GM12878 (cell line): ENCODE measurements at regions not wholly inside any gene's neighbourhood (a gene's known extent, or its start where the extent isn't known, plus 50 kb on each side); places are given as distances from the start of the nearest gene placed in this dataset.

Experiments
- ATAC-seq: fragments of 200-7000 bp; cut with Tn5 transposase; 3 replicates; pipeline ENCODE4 v1.9.1; 2020; ENCODE audit warnings: mild to moderate bottlenecking, moderate library complexity
- BruUV-seq: library from RNA; stranded (reverse); fragments of 400-500 nt; replicated peaks from 2 replicates; lab custom pipeline; 2021; lab: Mats Ljungman, UMichigan
- CTCF ChIA-PET: fragments of 300-600 bp; sonication (Branson Sonifier 250); formaldehyde crosslinking; extraction: SDS; loops from one replicate; lab custom pipeline; 2021; ENCODE audit warnings: inconsistent platforms; lab: Yijun Ruan, JAX
- POLR2A ChIA-PET: fragments of 350-600 bp; formaldehyde crosslinking; extraction: SDS; loops from one replicate; lab custom pipeline; 2021; ENCODE audit warnings: inconsistent platforms; lab: Charles Lee
- RAD21 ChIA-PET: fragments of 300-600 bp; sonication (Branson Sonifier 250); formaldehyde crosslinking; loops from one replicate; lab custom pipeline; 2023; ENCODE audit warnings: antibody characterized with exemption; ENCODE audit not compliant: unreplicated experiment; lab: Charles Lee
- SMC1A ChIA-PET: fragments of 300-600 bp; sonication (Branson Sonifier 250); formaldehyde crosslinking; loops from one replicate; lab custom pipeline; 2023; ENCODE audit not compliant: unreplicated experiment, uncharacterized antibody; lab: Charles Lee
- DNase-seq: peaks from one replicate; pipeline ENCODE4 v3.0.0-alpha.2; 2011; ENCODE audit warnings: low read depth, low spot score
- FAIRE-seq: peaks from 3 replicates; lab custom pipeline; 2011; peaks lifted over from hg19 to GRCh38; lab: Jason Lieb, UNC
- H2AFZ ChIP-seq: 2 replicates; pipeline ENCODE4 v1.6.0; 2011; ENCODE audit warnings: low read depth, low read length, control low read depth; ENCODE audit not compliant: control insufficient read depth
- H3K27ac ChIP-seq: 2 replicates; pipeline ENCODE4 v1.5.1; 2011; ENCODE audit warnings: control low read depth; ENCODE audit not compliant: control insufficient read depth, insufficient read depth
- H3K27me3 ChIP-seq, 2 experiments: replicated peaks in 1 of 2; 2 replicates each; pipeline versions ENCODE4 v1.6.0 to v1.6.1; 2011; ENCODE audit warnings: low read length in 1 of 2; ENCODE audit not compliant: control insufficient read depth in 2 of 2, insufficient read depth in 2 of 2
- H3K36me3 ChIP-seq, 2 experiments: 2 replicates each; pipeline ENCODE4 v1.5.1; 2011; ENCODE audit warnings: low read length in 1 of 2; ENCODE audit not compliant: control insufficient read depth in 2 of 2, insufficient read depth in 2 of 2
- H3K4me1 ChIP-seq: 2 replicates; pipeline ENCODE4 v1.6.1; 2011; ENCODE audit warnings: mild to moderate bottlenecking, low read length, moderate library complexity, mixed read lengths; ENCODE audit not compliant: control insufficient read depth, insufficient read depth
- H3K4me2 ChIP-seq: 2 replicates; pipeline ENCODE4 v1.6.0; 2011; ENCODE audit warnings: control low read depth; ENCODE audit not compliant: control insufficient read depth, insufficient read depth
- H3K4me3 ChIP-seq: fragments of 200-600 bp; sonication (generic); 2 replicates; pipeline ENCODE4 v1.5.1; 2016
- H3K79me2 ChIP-seq: 2 replicates; pipeline ENCODE4 v1.6.0; 2011; ENCODE audit warnings: low read length; ENCODE audit not compliant: control insufficient read depth, insufficient read depth
- H3K9ac ChIP-seq: 2 replicates; pipeline ENCODE4 v1.8.0; 2011; ENCODE audit warnings: low read length, control low read depth, mixed read lengths; ENCODE audit not compliant: control insufficient read depth, insufficient read depth
- H3K9me3 ChIP-seq: replicated peaks from 3 replicates; pipeline ENCODE4 v1.5.1; 2011; ENCODE audit warnings: mild to moderate bottlenecking, low read length; ENCODE audit not compliant: control insufficient read depth, insufficient read depth
- H4K20me1 ChIP-seq: 2 replicates; pipeline ENCODE4 v1.6.0; 2011; ENCODE audit not compliant: control insufficient read depth, insufficient read depth
- CHD2 ChIP-seq: IDR thresholded peaks from 2 replicates; pipeline ENCODE4 v1.6.1; 2011; ENCODE audit warnings: low read depth, low read length, improper control_type of control experiment, borderline replicate concordance
- RB1 ChIP-seq: fragments of 450-650 bp; formaldehyde crosslinking; IDR thresholded peaks from 2 replicates; pipeline ENCODE4 v1.6.1; 2017; ENCODE audit warnings: mild to moderate bottlenecking, borderline replicate concordance
- TAF1 ChIP-seq: IDR thresholded peaks from 2 replicates; pipeline ENCODE4 v1.6.1; 2011; ENCODE audit warnings: mild to moderate bottlenecking, low read depth, low read length, borderline replicate concordance
- ZNF687 ChIP-seq: fragments of 450-650 bp; IDR thresholded peaks from 2 replicates; pipeline ENCODE4 v1.6.1; 2017; ENCODE audit warnings: mild to moderate bottlenecking, moderate library complexity
- WGBS: methylation state at CpG from one replicate; pipeline ENCODE4 v1.1.6; 2016; ENCODE audit warnings: low lambda C conversion rate; ENCODE audit not compliant: insufficient replicate concordance, insufficient coverage; ENCODE audit errors: missing lambda C conversion rate; 5-methylcytosine and 5-hydroxymethylcytosine counted together
- in situ Hi-C: fragments of 300-500 bp; cut with MboI; formaldehyde crosslinking; loops from 9 replicates; pipeline ENCODE4 v1.14.3; 2018; ENCODE audit warnings: mixed read lengths
- intact Hi-C: fragments of 100-400 bp; cut with micrococcal nuclease; formaldehyde crosslinking; loops from one replicate; pipeline ENCODE4 v1.14.2; 2022; ENCODE audit not compliant: unreplicated experiment

- no peak for TF ChIP-seq ZNF687
- no peak for TF ChIP-seq RB1
- TF ChIP-seq CHD2: no peak
Measured at GRCh38 chr2:235195921-235196320, 244.1 kb downstream of the SH3BP4 start (continued).

- H3K9ac ChIP-seq: no peak overlapping the region
- SMC1A ChIA-PET: no interaction called here
- no peaks in the 10 kb centered on the region; a peak in 1 of 4 replicates for H3K27me3 ChIP-seq
- BruUV-seq: no TSS peak
- RAD21 ChIA-PET: no interaction called here
- ATAC-seq: no peak
- POLR2A ChIA-PET: interaction anchor here (0.6 kb wide), 1 partner anchor 484 kb away, joined by 3 read pairs; no protein-coding TSS in a partner anchor
- in situ Hi-C loops: no loop called here
- no peak for TF ChIP-seq TAF1
- TF ChIP-seq, all 136 proteins: peak for 0
- CTCF ChIA-PET: no interaction called here
- H3K36me3 ChIP-seq: no peaks in the 10 kb centered on the region
- no peak overlapping the region for H3K4me3 ChIP-seq
- 61% methylated on average over 9 of the region's 9 CpGs for WGBS
- H3K27ac ChIP-seq: no peak overlapping the region
- intact Hi-C loops: no loop called here
- no peaks in the 10 kb centered on the region for H3K9me3 ChIP-seq
- no peak for DNase-seq
- no peaks in the 10 kb centered on the region for H4K20me1 ChIP-seq
- no peak overlapping the region for H3K4me2 ChIP-seq
- H3K4me1 ChIP-seq: no peaks in the 10 kb centered on the region
- H3K79me2 ChIP-seq: no peaks in the 10 kb centered on the region
- no peak for FAIRE-seq
- no peak overlapping the region for H2AFZ ChIP-seq
Measured at GRCh38 chr2:235199128-235199527, 247.3 kb downstream of the SH3BP4 start.
